ENCODE measurements at regions not wholly inside any gene's neighbourhood (a gene's known extent, or its start where the extent isn't known, plus 50 kb on each side); places are given as distances from the start of the nearest gene placed in this dataset.

DNA sequence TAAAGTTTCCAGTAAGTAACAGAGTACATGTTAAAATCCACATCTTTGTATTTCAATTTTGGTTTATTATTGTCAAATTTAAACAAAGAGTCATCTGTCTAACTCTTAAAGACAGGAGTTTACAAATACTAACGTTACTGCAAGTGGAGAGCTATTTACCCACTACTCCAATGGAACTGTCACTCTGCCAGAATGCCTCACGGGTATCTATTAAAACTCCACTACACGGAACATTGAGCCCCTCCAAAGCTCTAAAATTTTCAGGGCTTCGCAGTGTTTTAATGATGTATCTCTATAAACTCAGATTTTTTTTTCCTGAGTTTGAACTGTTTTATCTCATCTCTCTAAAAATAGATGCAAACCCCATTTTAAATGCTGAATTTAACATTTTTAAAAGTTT is 388.7 kb upstream of the SEMA3A start:
- Histone ChIP-seq H3K4me3 (ENCODE audit: low read length, poor library complexity, severe bottlenecking) (no peak overlapping the region), H3K9me3 (ENCODE audit: insufficient read depth, low read depth, low read length) (no peaks in the 10 kb centered on the region), H3K27me3 (ENCODE audit: insufficient read depth, low read length, poor library complexity, severe bottlenecking) (no peaks in the 10 kb centered on the region), H3K9ac (ENCODE audit: low read depth, low read length, poor library complexity, severe bottlenecking) (no peak overlapping the region), H3K4me1 (ENCODE audit: insufficient read depth, low read length, poor library complexity, severe bottlenecking) (no peaks in the 10 kb centered on the region), H4K20me1 (ENCODE audit: insufficient read depth, low read length, poor library complexity, severe bottlenecking) (no peaks in the 10 kb centered on the region), H3K9me2 (replicated peaks; ENCODE audit: low read depth, low read length) (no peaks in the 10 kb centered on the region), H3K79me2 (ENCODE audit: insufficient read depth, low read length) (no peaks in the 10 kb centered on the region), H3F3A (ENCODE audit: low read depth) (no peaks in the 10 kb centered on the region), H2AFZ (ENCODE audit: low read length) (no peak overlapping the region), H3K36me3 (ENCODE audit: insufficient read depth, low read length) (no peaks in the 10 kb centered on the region), H3K4me2 (ENCODE audit: low read depth, low read length, poor library complexity, severe bottlenecking) (no peak overlapping the region)
- TF ChIP-seq EZH2phosphoT487 (IDR thresholded peaks at IDR 0.05; ENCODE audit: borderline replicate concordance), result no peak
- TF ChIP-seq, protein P1, sequence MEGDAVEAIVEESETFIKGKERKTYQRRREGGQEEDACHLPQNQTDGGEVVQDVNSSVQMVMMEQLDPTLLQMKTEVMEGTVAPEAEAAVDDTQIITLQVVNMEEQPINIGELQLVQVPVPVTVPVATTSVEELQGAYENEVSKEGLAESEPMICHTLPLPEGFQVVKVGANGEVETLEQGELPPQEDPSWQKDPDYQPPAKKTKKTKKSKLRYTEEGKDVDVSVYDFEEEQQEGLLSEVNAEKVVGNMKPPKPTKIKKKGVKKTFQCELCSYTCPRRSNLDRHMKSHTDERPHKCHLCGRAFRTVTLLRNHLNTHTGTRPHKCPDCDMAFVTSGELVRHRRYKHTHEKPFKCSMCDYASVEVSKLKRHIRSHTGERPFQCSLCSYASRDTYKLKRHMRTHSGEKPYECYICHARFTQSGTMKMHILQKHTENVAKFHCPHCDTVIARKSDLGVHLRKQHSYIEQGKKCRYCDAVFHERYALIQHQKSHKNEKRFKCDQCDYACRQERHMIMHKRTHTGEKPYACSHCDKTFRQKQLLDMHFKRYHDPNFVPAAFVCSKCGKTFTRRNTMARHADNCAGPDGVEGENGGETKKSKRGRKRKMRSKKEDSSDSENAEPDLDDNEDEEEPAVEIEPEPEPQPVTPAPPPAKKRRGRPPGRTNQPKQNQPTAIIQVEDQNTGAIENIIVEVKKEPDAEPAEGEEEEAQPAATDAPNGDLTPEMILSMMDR (conservative IDR thresholded peaks at IDR 0.05; ENCODE audit: low read length), result no peak

GRCh38 chr7:84582747-84583146 is 388.2 kb upstream of the SEMA3A start:
- H3K9me2 ChIP-seq (replicated peaks; ENCODE audit: low read depth, low read length), result no peaks in the 10 kb centered on the region
- H3K4me2 ChIP-seq (ENCODE audit: low read depth, low read length, poor library complexity, severe bottlenecking), result no peak overlapping the region
- no peaks in the 10 kb centered on the region for H3K79me2 ChIP-seq (ENCODE audit: insufficient read depth, low read length)
- no peaks in the 10 kb centered on the region for H3K4me1 ChIP-seq (ENCODE audit: insufficient read depth, low read length, poor library complexity, severe bottlenecking)
- H3K27me3 ChIP-seq (ENCODE audit: insufficient read depth, low read length, poor library complexity, severe bottlenecking), result no peaks in the 10 kb centered on the region
- TF ChIP-seq, protein P1 (conservative IDR thresholded peaks at IDR 0.05; ENCODE audit: low read length), result no peak
- TF ChIP-seq EZH2phosphoT487 (IDR thresholded peaks at IDR 0.05; ENCODE audit: borderline replicate concordance), result no peak
- no peaks in the 10 kb centered on the region for H4K20me1 ChIP-seq (ENCODE audit: insufficient read depth, low read length, poor library complexity, severe bottlenecking)
- H3K4me3 ChIP-seq (ENCODE audit: low read length, poor library complexity, severe bottlenecking), result no peak overlapping the region
- H3K9me3 ChIP-seq (ENCODE audit: insufficient read depth, low read depth, low read length), result no peaks in the 10 kb centered on the region
- no peak overlapping the region for H2AFZ ChIP-seq (ENCODE audit: low read length)
- no peaks in the 10 kb centered on the region for H3F3A ChIP-seq (ENCODE audit: low read depth)
- no peaks in the 10 kb centered on the region for H3K36me3 ChIP-seq (ENCODE audit: insufficient read depth, low read length)
- no peak overlapping the region for H3K9ac ChIP-seq (ENCODE audit: low read depth, low read length, poor library complexity, severe bottlenecking)

- no peaks in the 10 kb centered on the region for H3K79me2 ChIP-seq (ENCODE audit: insufficient read depth, low read length)
- H3F3A ChIP-seq (ENCODE audit: low read depth), result no peaks in the 10 kb centered on the region
- H4K20me1 ChIP-seq (ENCODE audit: insufficient read depth, low read length, poor library complexity, severe bottlenecking), result no peaks in the 10 kb centered on the region
- TF ChIP-seq EZH2phosphoT487 (IDR thresholded peaks at IDR 0.05; ENCODE audit: borderline replicate concordance), result no peak
- TF ChIP-seq, protein P1 (conservative IDR thresholded peaks at IDR 0.05; ENCODE audit: low read length), result no peak
- no peak overlapping the region for H3K9ac ChIP-seq (ENCODE audit: low read depth, low read length, poor library complexity, severe bottlenecking)
- H3K4me1 ChIP-seq (ENCODE audit: insufficient read depth, low read length, poor library complexity, severe bottlenecking), result no peaks in the 10 kb centered on the region
- H3K9me3 ChIP-seq (ENCODE audit: insufficient read depth, low read depth, low read length), result no peaks in the 10 kb centered on the region
- H3K4me2 ChIP-seq (ENCODE audit: low read depth, low read length, poor library complexity, severe bottlenecking), result no peak overlapping the region
- H3K36me3 ChIP-seq (ENCODE audit: insufficient read depth, low read length), result no peaks in the 10 kb centered on the region
- H3K4me3 ChIP-seq (ENCODE audit: low read length, poor library complexity, severe bottlenecking), result no peak overlapping the region
- no peaks in the 10 kb centered on the region for H3K27me3 ChIP-seq (ENCODE audit: insufficient read depth, low read length, poor library complexity, severe bottlenecking)
- H2AFZ ChIP-seq (ENCODE audit: low read length), result no peak overlapping the region
- no peaks in the 10 kb centered on the region for H3K9me2 ChIP-seq (replicated peaks; ENCODE audit: low read depth, low read length)
Measured at GRCh38 chr7:84578825-84579224, 384.2 kb upstream of the SEMA3A start.

Measured in Loucy (cell line).